GDM1 (cell line): ENCODE measurements at regions not wholly inside any gene's neighbourhood (a gene's known extent, or its start where the extent isn't known, plus 50 kb on each side); places are given as distances from the start of the nearest gene placed in this dataset.

Source experiments
- DNase-seq: peaks from one replicate; lab custom pipeline; 2025; lab: John Stamatoyannopoulos, UW

DNA sequence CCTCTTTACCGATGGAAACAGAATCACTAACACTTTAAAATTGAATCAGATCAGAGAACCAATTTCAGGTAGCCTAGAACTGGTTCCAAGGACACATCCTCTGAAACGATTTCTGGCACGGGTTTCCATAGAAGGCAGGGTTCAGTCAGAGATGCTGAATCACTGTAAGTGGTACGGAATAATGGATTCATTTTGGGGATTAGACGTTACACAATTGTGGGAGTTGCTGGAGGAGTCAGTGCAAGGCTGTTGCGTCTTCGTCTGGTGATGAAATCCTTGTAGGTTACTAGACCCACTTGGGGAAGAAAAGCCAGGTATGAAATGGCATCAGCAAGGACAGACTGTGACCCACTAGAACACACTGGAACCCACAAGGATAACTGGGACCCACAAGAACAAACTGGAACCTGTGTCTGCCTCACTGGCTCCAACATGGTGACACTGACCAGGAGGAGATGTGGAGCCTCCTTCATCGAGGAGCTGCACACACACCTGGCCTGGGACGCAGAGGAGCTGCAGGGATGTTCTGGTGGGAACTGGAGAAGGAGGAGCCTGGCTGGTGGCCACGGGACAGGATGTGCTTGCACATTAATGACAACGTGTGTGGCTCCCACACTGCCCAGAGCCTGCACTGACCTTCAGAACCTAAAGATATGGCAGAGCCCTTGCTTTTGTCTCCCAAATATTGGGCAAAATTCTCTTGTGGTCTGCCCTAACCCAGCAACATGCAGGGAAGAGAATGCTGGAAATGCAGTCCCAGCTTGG is 105.1 kb downstream of the TRAPPC11 start:
- DNase-seq: no peak

GRCh38 chr4:183765251-183765911 is 106.3 kb downstream of the TRAPPC11 start:
- DNase-seq: no peak

- no peak for DNase-seq
Measured at GRCh38 chr4:183766140-183766539, 107.0 kb downstream of the TRAPPC11 start.

GRCh38 chr4:183770906-183771305 is 111.8 kb downstream of the TRAPPC11 start:
- DNase-seq: no peak

DNA sequence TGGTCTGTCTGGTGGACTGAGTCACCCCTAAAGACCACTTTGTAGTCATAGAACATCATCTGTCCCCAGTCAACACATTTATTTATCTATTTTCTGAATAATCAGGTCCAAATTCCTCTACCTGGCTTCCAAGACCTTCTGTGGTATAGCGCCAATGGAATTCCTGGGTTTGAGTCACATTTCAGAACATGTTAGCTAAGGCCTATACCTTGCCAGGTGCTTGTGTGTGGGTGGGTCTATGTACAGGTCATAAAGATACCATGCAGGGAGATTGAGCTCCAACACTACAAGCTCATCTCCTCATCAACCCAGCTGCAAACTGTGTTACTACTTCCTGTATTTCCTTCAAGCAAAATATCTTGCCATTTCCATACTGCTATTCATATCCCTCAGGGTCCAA is 113.3 kb downstream of the TRAPPC11 start:
- no peak for DNase-seq

- DNase-seq: no peak
Measured at GRCh38 chr4:183773790-183774189, 114.7 kb downstream of the TRAPPC11 start.

GRCh38 chr4:183783306-183783705 is 121.8 kb upstream of the STOX2 start:
- no peak for DNase-seq

DNA sequence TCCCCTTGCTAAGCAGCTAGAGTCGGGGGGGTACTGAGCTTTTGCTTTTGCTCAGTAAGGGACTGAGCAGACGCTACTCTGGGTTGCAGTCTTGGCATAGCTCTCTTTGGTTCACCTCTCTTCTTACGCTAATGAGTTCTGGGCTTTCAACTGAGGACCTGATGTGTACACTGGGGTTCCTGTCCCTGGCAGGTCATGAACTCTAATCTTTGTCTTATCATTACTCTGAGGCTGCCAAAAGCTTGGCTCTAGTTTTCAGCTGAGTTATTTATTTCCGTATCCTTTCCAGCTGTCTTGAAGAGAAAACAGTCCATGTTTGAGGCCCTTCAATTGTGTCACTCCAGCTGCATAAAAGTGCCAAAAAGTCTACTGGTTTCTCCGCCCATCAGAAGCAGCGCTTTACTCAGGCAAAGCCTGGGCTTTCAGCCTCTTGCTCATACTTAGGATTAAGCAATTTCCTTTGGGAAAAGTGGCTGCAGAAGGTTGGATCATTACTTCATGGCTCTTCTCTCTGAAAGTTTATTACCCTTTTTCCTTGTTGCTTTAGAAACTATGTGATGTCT is 121.0 kb upstream of the STOX2 start:
- DNase-seq: no peak

GRCh38 chr4:183788308-183788905 is 116.7 kb upstream of the STOX2 start:
- no peak for DNase-seq

GRCh38 chr4:183789657-183790056 is 115.5 kb upstream of the STOX2 start:
- DNase-seq: no peak

DNA sequence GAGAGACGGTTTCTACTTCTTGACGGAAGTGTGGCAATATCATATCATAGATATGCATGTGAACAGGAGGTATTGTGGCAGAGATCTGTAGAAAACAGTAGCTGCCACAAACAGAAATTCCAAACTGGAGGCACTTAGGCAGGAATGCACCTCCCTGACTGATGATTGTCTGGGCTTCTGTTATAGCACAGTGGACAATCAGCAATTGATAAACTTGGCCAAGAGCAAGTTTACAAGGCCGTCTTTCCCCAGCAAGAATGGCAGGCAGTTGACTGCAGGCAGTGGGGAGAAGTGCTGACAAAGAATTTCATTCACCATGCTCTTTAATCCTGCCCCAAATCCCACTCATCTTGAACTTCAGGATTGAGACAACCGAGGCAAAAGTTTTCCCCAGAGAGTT is 114.4 kb upstream of the STOX2 start:
- DNase-seq: no peak

DNA sequence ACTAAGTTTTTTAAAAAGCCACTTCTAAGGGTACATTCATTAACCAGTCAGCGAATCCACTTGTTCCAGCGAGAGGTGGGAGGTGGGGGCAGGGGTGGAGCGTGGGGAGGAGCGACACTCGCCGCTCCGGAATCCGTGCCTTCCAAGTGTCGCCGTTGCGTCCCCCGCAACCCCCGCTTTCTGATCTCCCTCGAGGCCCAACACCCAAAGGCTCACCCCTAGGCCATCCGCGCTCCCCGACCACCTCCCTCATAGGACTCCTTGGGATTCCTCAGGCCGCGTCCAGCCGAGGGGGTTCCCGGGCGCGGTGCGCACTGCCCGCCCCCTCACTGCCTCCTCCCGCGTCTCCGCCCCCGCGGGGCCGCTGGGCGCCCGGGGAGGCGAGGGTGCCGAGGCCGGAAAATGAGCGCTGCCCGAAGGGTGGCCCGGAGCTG is 108.1 kb upstream of the STOX2 start:
- no peak for DNase-seq

- DNase-seq: no peak
Measured at GRCh38 chr4:183797445-183798300, 107.4 kb upstream of the STOX2 start.

DNA sequence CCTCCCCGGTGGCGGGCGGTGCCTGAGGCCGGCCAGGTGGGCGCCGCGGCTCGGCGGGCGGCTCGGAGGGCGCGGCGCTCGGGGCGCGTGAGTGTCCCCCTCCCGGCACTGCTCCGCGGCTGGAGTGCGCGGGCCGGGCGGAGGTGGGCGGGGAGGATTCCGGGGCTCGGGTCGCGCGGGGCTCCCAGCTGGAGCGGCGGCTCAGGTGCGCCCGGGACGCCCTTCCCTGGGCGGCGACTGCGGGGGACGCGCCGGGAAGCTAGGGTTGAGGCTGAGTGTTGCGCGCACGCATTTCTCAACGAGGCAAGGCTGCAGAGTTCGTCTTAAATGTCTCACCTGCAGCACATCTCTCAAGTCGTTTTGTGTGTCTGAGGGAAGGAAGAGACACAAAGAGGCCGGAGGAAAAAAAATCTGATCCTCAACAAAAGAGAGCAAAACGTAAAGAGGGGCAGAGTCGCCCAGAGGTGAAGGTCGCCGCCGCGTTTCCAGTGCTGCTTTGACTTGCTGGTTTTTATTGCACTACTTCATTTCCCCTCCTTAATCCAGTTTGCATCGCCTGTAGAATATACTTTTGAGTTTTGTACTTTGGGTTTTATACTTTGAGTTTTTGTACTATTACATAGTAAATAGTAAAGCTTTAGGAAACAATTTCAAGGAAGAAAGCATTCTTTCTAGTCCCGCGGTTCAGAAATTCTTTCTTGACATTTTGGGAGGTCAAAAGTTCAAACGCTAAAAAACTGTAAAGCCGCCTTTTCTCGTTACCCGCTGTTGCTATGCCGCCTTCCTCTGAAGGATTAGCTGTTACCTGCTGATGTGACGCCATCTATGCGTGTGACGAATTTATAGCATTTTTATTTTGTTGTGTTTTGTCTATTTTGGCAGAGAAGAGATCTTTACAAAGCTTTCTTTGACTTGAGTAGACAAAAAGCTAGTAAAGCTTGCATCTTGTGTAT is 106.5 kb upstream of the STOX2 start:
- DNase-seq: no peak

GRCh38 chr4:183801457-183802165 is 103.5 kb upstream of the STOX2 start:
- no peak for DNase-seq

DNA sequence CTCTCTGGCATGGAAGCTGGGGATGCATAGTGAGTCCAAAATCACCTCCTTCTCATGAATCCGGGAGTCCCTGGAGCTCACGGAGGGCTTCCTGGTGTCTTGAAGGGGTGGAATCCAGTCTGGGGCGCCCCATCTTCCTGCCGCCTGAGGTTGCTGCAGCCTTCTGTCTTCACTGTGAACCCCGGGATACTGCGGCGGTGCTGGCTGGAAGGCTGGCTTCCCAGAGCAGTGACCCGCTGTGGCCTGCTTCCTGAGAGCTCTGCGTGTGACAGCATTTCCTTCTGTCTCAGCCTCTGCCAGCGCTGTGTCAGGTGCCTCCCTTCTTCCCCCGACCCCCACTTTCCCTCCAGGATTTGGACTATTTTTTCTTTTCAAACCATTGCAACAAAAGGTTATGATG is 98.8 kb upstream of the STOX2 start:
- DNase-seq: no peak

DNA sequence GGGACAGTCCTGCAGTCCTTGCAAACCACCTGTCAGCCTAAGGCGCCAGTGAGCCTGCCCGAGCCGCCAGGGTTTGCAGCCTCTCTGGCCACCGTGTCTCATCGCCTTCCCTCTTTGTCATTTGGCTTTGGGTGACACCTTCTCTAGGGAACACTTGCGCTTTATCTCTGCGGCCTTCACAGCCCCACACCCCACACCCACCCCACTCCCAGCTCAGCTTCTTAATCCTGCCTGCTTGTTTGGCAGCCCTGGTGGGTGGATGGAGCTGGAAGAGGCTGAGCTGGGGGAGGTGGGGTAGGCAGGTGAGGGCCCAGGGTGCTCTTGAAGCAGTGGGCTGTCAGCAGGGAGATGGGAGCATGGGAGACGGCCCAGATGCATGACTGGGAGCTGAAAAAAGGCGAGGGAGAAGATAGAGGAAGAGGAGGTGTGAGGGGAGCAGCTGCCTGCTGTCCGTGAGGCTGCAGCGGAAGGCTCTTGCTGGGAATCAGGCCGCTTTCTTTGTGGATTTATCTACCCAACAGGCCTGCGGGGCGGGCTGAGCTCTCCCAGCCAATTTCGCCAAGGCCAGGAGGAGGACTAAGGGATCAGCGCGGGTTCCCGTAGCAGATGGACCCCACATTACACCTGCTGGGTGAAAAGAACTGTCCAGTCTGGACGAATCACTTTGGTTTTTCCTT is 97.5 kb upstream of the STOX2 start:
- no peak for DNase-seq

- no peak for DNase-seq
Measured at GRCh38 chr4:183808097-183808456, 97.0 kb upstream of the STOX2 start.

- DNase-seq: no peak
Measured at GRCh38 chr4:183812567-183812966, 92.5 kb upstream of the STOX2 start.

DNA sequence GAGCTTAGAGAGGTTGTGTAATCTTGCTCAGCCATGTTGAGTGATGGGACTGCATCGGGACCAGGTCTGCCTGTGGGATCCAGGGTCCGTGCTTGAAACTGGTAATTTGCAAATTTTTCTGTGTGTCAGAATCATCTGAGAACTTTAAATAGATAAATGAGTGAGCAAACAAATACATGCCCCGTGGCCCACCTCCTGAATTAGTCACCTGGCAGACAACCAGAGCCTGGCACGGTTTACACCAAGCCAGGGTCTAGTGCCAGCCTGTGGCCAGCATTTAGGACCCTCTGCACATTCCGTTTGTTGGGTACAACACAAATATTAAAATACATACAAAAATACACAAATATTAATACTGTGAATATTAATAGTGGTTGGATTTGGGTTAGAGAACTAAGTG is 90.6 kb upstream of the STOX2 start:
- DNase-seq: no peak
